ENCODE measurements at regions not wholly inside any gene's neighbourhood (a gene's known extent, or its start where the extent isn't known, plus 50 kb on each side); places are given as distances from the start of the nearest gene placed in this dataset.
A peak's percentile ranks its signal among the peaks of the same experiment; 100 is the strongest.

DNA sequence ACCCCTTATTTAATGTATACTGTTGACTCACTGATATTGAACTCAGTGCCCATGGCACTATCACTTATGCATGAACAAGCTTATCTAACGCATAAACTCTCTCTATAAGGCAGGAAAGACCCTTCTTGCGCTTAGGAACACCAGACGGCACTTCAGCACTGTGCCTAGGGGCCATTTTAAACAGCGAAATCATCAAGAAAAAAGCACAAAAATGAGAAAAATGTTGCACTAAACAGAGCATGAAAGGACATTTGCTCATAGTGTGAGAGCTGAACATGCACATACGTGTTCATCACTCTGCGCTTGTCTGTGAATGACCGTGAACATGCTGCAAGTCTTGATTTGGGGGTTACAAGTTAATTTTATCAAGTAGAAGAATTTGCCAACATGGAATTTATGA, 109.6 kb downstream of the WDR11 start:
- DNase-seq: no peak

DNA sequence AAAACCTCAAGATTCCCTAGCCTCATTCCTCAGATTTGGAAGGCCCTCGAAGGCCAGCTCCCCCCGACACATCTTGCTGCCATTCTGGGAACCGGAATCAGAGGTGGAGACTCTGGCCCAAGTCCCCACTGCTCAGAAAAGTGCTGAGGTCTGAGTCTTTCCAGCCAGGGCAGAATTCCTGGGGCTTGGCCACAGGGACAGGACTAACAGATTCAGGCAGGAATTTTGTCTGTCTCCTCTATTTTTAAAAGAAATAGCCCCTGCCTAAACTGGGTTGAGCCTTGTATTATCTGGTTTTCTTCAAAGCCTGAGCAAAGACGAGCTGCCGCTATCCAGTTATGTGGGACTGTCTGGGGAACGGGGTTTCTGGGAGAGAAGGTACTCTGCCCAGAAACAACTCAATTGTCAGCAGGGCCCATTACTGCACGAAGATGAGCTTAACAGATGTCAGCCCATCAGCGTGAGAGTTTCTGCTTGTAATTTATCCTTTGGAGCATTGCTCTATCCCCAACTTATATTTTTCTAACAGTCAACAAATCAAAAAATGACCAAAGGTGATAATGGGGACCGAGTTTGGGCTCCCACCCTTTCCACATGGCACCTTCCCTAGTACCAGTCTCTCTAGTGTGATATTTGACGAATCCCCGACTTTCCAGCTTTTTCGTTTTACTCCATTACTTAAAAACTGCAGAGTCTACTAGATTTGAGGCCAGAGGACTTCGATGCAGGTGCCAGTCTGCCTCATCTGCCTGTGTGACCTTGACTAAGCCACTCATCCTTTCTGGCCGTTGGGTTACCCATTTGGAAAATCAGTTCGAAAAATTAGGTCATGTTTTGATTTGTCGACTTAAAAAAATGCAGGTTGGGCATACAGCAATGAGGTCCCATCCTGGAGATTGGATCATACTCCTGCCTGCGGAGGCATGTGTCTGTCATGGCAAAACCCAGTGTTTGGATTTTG, 110.9 kb downstream of the WDR11 start:
- DNase-seq: no peak

- no peak for DNase-seq
These were observed 111.8 kb downstream of the WDR11 start for GRCh38 chr10:120962756-120963593.

DNA sequence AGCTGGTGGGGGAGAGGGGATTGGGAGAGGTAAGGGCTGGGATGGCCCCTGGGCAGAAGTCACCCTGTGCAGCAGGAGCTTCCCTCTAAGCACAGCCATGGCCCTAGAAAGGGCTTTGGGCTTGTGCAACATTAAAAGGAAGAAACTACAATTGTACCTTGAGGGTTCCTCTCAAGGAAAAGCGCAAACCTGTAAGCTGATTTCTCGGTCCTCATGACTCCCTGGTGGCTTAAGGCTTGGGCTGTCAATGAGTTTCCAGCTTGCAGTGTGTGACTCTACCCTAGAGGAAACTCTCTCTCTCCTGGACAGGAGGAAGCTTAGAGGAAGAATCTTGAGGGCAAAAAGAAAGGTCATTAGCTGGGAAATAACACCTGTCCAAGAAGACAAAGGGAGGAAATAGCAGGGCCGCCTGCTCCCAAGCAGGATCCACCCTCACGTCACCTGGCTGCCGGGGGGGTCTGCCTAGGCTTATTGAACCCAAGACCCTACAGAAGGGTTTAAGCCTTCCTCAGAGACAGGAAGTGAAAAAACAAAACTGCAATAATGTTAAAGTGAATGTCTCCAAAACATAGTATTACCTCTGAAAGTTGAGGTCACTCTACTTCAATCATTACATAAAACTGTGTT, 112.5 kb downstream of the WDR11 start:
- no peak for DNase-seq

- no peak for DNase-seq
These were observed 115.5 kb downstream of the WDR11 start for GRCh38 chr10:120966657-120967045.

- DNase-seq: no peak
These were observed 118.1 kb downstream of the WDR11 start for GRCh38 chr10:120969219-120969645.

- DNase-seq: no peak
These were observed 119.7 kb downstream of the WDR11 start for GRCh38 chr10:120970595-120971529.

GRCh38 chr10:120971671-120972070, 120.5 kb downstream of the WDR11 start:
- no peak for DNase-seq

DNA sequence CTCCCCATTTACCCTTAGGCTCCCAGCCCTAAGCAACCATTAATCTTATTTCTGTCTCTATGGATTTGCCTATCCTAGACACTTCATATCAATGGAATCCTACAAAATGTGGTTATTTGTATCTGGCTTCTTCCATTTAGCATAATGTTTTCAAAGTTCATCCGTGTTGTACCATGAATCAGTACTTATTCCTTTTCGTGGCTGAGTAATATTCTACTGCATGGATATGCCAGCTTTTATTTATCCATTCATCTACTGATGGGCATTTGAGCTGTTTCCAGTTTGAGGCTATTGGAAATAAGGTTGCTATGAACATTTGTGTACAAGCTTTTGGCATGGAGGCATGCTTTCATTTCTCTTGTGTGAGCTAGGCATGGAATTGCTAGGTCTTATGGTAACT, 121.1 kb downstream of the WDR11 start:
- no peak for DNase-seq

- DNase-seq: no peak
These were observed 124.1 kb downstream of the WDR11 start for GRCh38 chr10:120975072-120975867.

DNA sequence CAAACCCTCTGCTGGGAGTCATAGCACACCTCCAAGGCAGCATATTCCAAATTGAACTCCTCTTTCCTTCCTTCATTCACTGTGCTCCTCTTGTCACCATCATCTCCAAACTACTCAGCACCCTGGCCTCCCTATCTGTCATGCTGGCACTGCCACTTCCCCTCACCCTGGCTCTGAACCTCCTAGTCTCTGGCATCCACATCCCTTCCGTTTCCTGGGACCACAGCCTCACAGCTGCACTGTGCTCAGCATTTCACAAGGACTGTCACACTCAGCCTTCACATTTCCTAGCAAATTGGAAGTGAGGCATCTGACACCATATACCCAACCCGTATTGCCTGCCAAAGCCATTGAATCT, 124.7 kb downstream of the WDR11 start:
- no peak for DNase-seq

- no peak for DNase-seq
These were observed 126.7 kb downstream of the WDR11 start for GRCh38 chr10:120977897-120978296.

DNA sequence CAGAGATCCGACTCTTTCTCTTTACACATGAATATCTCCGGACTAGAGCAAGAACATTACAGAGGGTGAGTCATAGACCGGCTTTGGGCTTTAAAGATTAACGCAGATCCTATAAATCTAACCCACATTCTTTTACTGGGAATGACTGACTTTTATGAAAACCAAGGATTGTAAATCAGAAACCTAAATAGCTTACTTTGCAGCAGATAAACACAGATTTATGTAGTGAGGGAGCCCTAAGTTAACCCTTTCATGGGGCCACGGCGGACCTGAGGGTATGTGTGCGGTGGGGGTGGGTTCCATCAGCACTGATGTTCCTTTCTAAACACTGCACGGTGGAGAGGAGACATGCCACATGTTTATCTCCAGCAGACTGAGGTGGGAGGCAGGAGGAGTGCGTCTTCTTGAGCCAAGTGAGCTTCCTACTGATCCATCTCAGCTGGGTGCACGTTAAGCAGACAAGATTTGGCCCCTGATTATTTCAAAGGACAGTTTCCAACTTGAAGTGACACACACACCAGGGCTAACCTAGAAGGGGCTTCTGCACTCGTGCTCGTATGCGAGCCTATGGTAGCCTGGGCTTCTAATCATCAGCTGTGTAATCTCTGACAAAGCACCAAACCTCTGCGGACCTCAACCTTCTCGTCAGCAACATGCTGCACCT, 127.6 kb downstream of the WDR11 start:
- no peak for DNase-seq

DNA sequence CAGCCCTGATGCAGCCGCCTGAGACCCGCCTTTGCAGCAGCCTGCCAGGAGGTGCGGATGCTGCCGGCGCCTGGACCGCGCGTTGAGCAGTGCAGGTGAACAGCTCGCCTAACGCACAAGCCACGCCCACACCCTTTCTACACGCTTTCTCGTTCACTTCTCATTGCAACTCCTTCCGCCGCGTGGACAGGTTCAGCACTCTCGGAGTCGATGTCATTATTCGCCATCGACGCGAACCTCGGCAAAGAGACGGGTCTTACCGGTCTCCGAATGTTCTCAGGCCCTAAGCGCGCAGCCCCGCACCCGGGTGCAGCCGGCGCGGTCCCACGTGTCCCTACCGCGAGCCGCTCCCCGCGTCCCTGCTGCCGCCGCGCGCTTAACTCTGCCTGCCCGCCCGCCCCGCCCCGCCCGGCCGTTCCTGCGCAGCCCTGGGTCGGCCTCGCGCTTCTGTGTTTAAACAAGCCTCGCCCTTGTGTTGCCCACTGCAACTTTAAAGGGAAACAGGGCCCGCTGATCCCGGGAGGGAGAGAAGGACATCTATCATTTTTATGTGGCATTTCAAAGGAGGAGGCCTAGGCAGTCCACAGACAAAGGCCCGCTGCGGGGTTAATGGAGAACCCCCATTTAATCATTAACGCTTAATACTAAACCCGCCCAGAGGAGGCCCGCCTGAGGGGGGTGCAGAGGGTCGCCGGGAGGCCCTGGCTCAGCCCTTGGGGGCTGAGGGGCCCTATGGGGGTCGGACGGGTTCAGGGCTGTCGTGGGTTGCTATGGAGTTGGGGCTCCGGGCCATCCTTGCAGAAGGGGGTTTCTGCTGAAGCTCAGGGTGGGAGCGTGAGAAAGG, 128.5 kb downstream of the WDR11 start:
- DNase-seq: peak; percentile 15

DNA sequence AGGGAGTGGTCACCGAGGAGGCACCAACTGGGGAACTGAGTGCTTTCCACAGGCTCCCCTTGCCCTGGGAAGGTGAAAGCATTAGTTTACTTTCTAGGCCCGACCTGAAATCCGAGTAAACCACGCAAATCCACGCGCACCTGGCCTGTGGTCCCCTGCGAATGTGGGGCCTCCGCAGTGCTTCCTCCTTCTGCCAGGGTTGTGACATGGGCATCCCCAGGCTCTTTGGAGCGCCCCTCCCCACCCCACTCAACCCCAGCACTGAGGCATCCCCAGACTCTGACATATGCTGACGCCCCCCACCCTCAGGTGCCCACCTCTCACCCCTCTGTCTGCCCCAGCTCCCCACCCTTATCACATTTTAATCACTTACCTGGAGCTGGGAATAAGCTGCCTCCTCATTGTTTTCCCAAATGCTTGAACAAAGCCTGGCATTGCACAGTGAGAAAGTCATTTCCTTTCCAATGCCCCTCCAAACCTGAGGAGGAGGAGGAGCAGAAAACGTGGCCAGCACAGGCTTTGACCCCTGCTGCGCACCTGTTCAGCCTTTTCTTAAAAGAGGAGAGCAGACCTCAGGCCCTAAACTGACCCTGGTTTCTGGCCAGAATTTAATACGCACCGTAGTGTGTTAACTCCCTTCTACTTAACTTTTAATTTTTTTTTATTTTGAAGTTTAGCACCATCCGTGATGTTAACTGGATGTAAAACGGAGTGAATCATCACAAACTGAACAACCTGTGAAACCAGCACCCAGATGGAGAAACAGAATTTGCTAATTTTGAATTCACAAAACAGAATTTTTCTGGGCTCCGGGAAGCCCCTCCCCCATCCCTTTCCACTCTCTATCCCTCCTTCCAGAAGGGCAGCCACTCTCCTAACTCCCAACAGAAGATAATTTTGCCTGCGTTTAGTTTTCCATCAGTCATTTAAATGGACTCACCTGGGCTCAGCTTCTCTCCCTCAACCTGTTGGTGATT, 129.4 kb downstream of the WDR11 start:
- no peak for DNase-seq

- no peak for DNase-seq
These were observed 130.6 kb downstream of the WDR11 start for GRCh38 chr10:120981601-120982391.

GRCh38 chr10:120982507-120982906, 131.3 kb downstream of the WDR11 start:
- DNase-seq: no peak

GRCh38 chr10:120983721-120984120, 132.6 kb downstream of the WDR11 start:
- no peak for DNase-seq

Data from CD4-positive, alpha-beta T cell treated with Interferon gamma for 1 hour (primary cell).